H1 (cell line): ENCODE measurements at regions not wholly inside any gene's neighbourhood (a gene's known extent, or its start where the extent isn't known, plus 50 kb on each side); places are given as distances from the start of the nearest gene placed in this dataset.

ENCODE experiments used
- CBX5 ChIP-seq: fragments of 300-800, 300-1000 bp; sonication (generic); IDR thresholded peaks from 2 replicates; pipeline ENCODE4 v1.7.1; 2016; ENCODE audit warnings: antibody characterized with exemption, low read length, low read depth
- CBX8 ChIP-seq: fragments of 300-800, 300-1000 bp; sonication (generic); IDR thresholded peaks from 2 replicates; pipeline ENCODE4 v1.7.1; 2016; ENCODE audit warnings: low read depth, low read length, borderline replicate concordance
- CTBP2 ChIP-seq: IDR thresholded peaks from 2 replicates; pipeline ENCODE4 v1.7.0; 2011; ENCODE audit warnings: borderline replicate concordance, mild to moderate bottlenecking, moderate library complexity, mixed read lengths, low read length; ENCODE audit not compliant: insufficient read depth, insufficient read length
- FOSL1 ChIP-seq: IDR thresholded peaks from 2 replicates; pipeline ENCODE4 v1.6.1; 2011; ENCODE audit warnings: mild to moderate bottlenecking, low read depth, low read length, moderate library complexity; ENCODE audit not compliant: insufficient read depth
- KDM5A ChIP-seq: fragments of 200-600 bp; IDR thresholded peaks from 2 replicates; pipeline ENCODE4 v1.7.1; 2012; ENCODE audit warnings: mild to moderate bottlenecking, low read length, inconsistent platforms, mixed read lengths
- RAD21 ChIP-seq, 2 experiments: IDR thresholded peaks in 1 of 2; conservative IDR thresholded peaks in 1 of 2; 2 replicates each; pipeline ENCODE4 v1.6.1; 2011; ENCODE audit warnings: low read depth in 2 of 2, low read length in 2 of 2, improper control_type of control experiment in 1 of 2, inconsistent platforms in 1 of 2, mild to moderate bottlenecking in 1 of 2, moderate library complexity in 1 of 2
- TBP ChIP-seq: IDR thresholded peaks from 2 replicates; pipeline ENCODE4 v1.6.1; 2011; ENCODE audit warnings: low read depth, low read length, improper control_type of control experiment
- TCF12 ChIP-seq: IDR thresholded peaks from 2 replicates; pipeline ENCODE4 v1.6.1; 2011; ENCODE audit warnings: low read depth, mild to moderate bottlenecking, low read length

DNA sequence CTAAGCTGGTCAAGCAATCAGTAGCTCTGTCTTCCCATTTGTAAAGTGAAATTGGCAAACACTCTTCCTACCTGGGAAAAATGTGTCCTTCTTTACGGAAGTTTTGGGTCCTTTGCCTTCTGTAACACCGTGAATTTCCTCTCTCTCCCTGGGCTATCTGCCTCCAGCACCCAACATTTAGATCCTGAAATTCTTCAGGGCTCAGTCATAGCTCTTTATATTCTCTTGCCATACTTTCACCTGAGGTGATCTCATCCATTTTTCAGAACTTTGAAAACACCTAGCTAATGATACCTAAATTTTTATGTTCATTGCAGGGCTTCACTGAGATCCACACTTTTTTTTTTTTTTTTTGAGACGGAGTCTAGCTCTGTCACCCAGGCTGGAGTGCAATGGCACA lies 1042.2 kb downstream of the DIAPH3 start (continued):
- TF ChIP-seq TBP (no peak), KDM5A (no peak), CBX5 (no peak), TCF12 (no peak), CBX8 (no peak), CTBP2 (no peak), RAD21 (IDR thresholded peaks at IDR 0.05 in 1 of 2, conservative IDR thresholded peaks at IDR 0.05 in 1 of 2; ENCODE audit: low read depth in 2 of 2, low read length in 2 of 2) (no peak), FOSL1 (no peak)
